DMS114 treated with DMSO at 0.1 percent for 48 hours (cell line): ENCODE measurements at regions not wholly inside any gene's neighbourhood (a gene's known extent, or its start where the extent isn't known, plus 50 kb on each side); places are given as distances from the start of the nearest gene placed in this dataset.
"Not testable (repeated sequence)": the region's sequence is repeated elsewhere in the genome, so short reads cannot be mapped to it uniquely, and the experiment has no call there.

Experiments
- DNase-seq: peaks from one replicate; lab custom pipeline; 2025; ENCODE audit not compliant: unreplicated experiment; lab: John Stamatoyannopoulos, UW

GRCh38 chr12:87430444-87430843 is 598.8 kb downstream of the C12orf50 start:
- no peak for DNase-seq

GRCh38 chr12:87428701-87429277 is 600.4 kb downstream of the C12orf50 start:
- no peak for DNase-seq

- DNase-seq = no peak
Measured at GRCh38 chr12:87427770-87428169, 601.4 kb downstream of the C12orf50 start.

- no peak for DNase-seq
Measured at GRCh38 chr12:87425942-87426554, 603.2 kb downstream of the C12orf50 start.

- DNase-seq = not testable (repeated sequence)
Measured at GRCh38 chr12:87421233-87421632, 608.0 kb downstream of the C12orf50 start.

- no peak for DNase-seq
Measured at GRCh38 chr12:87413784-87414183, 615.4 kb downstream of the C12orf50 start.

GRCh38 chr12:87406926-87407325 is 622.3 kb downstream of the C12orf50 start:
- DNase-seq = no peak

- DNase-seq = no peak
Measured at GRCh38 chr12:87405918-87406317, 623.3 kb downstream of the C12orf50 start.

GRCh38 chr12:87394168-87394567 is 635.0 kb downstream of the C12orf50 start:
- not testable (repeated sequence) for DNase-seq

GRCh38 chr12:87388376-87388775 is 640.8 kb downstream of the C12orf50 start:
- DNase-seq = no peak

- no peak for DNase-seq
Measured at GRCh38 chr12:87385322-87385721, 643.9 kb downstream of the C12orf50 start.

- DNase-seq = no peak
Measured at GRCh38 chr12:87384226-87384625, 645.0 kb downstream of the C12orf50 start.

GRCh38 chr12:87383680-87384079 is 645.5 kb downstream of the C12orf50 start:
- no peak for DNase-seq

GRCh38 chr12:87382959-87383566 is 646.1 kb downstream of the C12orf50 start:
- DNase-seq = no peak

- no peak for DNase-seq
Measured at GRCh38 chr12:87382436-87382835, 646.8 kb downstream of the C12orf50 start.

- DNase-seq = no peak
Measured at GRCh38 chr12:87381742-87382141, 647.5 kb downstream of the C12orf50 start.

- DNase-seq = no peak
Measured at GRCh38 chr12:87378526-87378925, 650.7 kb downstream of the C12orf50 start.

- DNase-seq = no peak
Measured at GRCh38 chr12:87376722-87377121, 652.5 kb downstream of the C12orf50 start.

GRCh38 chr12:87369161-87369560 is 660.0 kb downstream of the C12orf50 start:
- no peak for DNase-seq

- DNase-seq = no peak
Measured at GRCh38 chr12:87368259-87368658, 660.9 kb downstream of the C12orf50 start.

- DNase-seq = no peak
Measured at GRCh38 chr12:87365423-87365822, 663.8 kb downstream of the C12orf50 start.

- DNase-seq = no peak
Measured at GRCh38 chr12:87363497-87364084, 665.6 kb downstream of the C12orf50 start.
